Smooth muscle cell (in vitro differentiated cells): ENCODE measurements at regions not wholly inside any gene's neighbourhood (a gene's known extent, or its start where the extent isn't known, plus 50 kb on each side); places are given as distances from the start of the nearest gene placed in this dataset.

Experiments used
- DNase-seq: peaks from one replicate; lab custom pipeline; 2025; ENCODE audit not compliant: unreplicated experiment; lab: John Stamatoyannopoulos, UW
- H2AFZ ChIP-seq: fragments of 200-600 bp; sonication (generic); 2 replicates; pipeline ENCODE4 v1.6.0; 2016; ENCODE audit warnings: antibody characterized with exemption, low read depth, mild to moderate bottlenecking
- H3F3A ChIP-seq: fragments of 200-600 bp; sonication (generic); 2 replicates; pipeline ENCODE4 v1.6.0; 2017; ENCODE audit warnings: antibody characterized with exemption, low read depth
- H3K27ac ChIP-seq: fragments of 200-600 bp; sonication (generic); 2 replicates; pipeline ENCODE4 v1.5.1; 2016; ENCODE audit warnings: low read depth, mild to moderate bottlenecking
- H3K27me3 ChIP-seq: fragments of 200-600 bp; sonication (generic); 2 replicates; pipeline ENCODE4 v1.6.1; 2016; ENCODE audit warnings: low read depth, mild to moderate bottlenecking
- H3K36me3 ChIP-seq: fragments of 200-600 bp; sonication (generic); 2 replicates; pipeline ENCODE4 v1.5.1; 2016; ENCODE audit warnings: low read depth
- H3K4me1 ChIP-seq: fragments of 200-600 bp; sonication (generic); 2 replicates; pipeline ENCODE4 v1.5.1; 2016; ENCODE audit warnings: low read depth
- H3K4me2 ChIP-seq: fragments of 200-600 bp; sonication (generic); 2 replicates; pipeline ENCODE4 v1.6.0; 2016; ENCODE audit warnings: mild to moderate bottlenecking
- H3K4me3 ChIP-seq: fragments of 200-600 bp; sonication (generic); 2 replicates; pipeline ENCODE4 v1.5.1; 2016; ENCODE audit warnings: mild to moderate bottlenecking
- H3K79me2 ChIP-seq: fragments of 200-600 bp; sonication (generic); 2 replicates; pipeline ENCODE4 v1.6.0; 2016; ENCODE audit warnings: low read depth, mild to moderate bottlenecking
- H3K9ac ChIP-seq: fragments of 200-600 bp; sonication (generic); 2 replicates; pipeline ENCODE4 v1.6.0; 2016; ENCODE audit warnings: low read depth
- H3K9me3 ChIP-seq: fragments of 200-600 bp; sonication (generic); replicated peaks from 2 replicates; pipeline ENCODE4 v1.5.1; 2016; ENCODE audit warnings: low read depth
- H4K20me1 ChIP-seq: fragments of 200-600 bp; sonication (generic); 2 replicates; pipeline ENCODE4 v1.6.0; 2016; ENCODE audit warnings: low read depth
- WGBS: methylation state at CpG from one replicate; pipeline ENCODE4 v1.1.7; 2016; ENCODE audit warnings: low lambda C conversion rate; 5-methylcytosine and 5-hydroxymethylcytosine counted together
- TF ChIP-seq, protein P1 (sequence below): fragments of 200-600 bp; sonication (generic); IDR thresholded peaks from 2 replicates; pipeline ENCODE4 v1.5.1; 2017; ENCODE audit warnings: borderline replicate concordance, mild to moderate bottlenecking, antibody characterized with exemption; ENCODE audit not compliant: insufficient read depth, poor library complexity, severe bottlenecking

DNA sequence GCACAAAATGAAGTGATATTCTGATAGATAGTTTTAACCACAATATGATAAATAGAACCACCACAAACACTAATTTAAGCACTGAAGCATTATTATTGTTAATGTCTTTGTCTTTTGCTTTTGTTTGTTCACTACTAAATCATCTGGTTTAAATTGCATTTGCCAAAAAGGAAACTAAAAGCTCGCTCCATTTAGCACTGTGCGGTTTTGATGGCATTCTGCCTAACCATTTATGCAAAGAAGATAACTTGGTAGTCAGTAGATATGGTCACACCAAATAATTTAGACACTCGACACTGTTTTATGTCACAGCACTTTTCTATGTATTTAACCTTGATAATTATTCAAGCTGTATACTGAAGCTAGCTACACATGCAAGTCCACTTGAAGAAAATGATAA is 849.8 kb upstream of the CDH6 start:
- H4K20me1 ChIP-seq, result no peaks in the 10 kb centered on the region
- H3K4me2 ChIP-seq, result no peak overlapping the region
- no peak for DNase-seq
- H3K4me3 ChIP-seq, result no peak overlapping the region
- H3K9ac ChIP-seq, result no peak overlapping the region
- H3K4me1 ChIP-seq, result no peaks in the 10 kb centered on the region
- 87% methylated on average over 3 of the region's 3 CpGs for WGBS
- H3K9me3 ChIP-seq, result no peaks in the 10 kb centered on the region
- no peak overlapping the region for H2AFZ ChIP-seq
- no peaks in the 10 kb centered on the region for H3F3A ChIP-seq
- TF ChIP-seq, protein P1, sequence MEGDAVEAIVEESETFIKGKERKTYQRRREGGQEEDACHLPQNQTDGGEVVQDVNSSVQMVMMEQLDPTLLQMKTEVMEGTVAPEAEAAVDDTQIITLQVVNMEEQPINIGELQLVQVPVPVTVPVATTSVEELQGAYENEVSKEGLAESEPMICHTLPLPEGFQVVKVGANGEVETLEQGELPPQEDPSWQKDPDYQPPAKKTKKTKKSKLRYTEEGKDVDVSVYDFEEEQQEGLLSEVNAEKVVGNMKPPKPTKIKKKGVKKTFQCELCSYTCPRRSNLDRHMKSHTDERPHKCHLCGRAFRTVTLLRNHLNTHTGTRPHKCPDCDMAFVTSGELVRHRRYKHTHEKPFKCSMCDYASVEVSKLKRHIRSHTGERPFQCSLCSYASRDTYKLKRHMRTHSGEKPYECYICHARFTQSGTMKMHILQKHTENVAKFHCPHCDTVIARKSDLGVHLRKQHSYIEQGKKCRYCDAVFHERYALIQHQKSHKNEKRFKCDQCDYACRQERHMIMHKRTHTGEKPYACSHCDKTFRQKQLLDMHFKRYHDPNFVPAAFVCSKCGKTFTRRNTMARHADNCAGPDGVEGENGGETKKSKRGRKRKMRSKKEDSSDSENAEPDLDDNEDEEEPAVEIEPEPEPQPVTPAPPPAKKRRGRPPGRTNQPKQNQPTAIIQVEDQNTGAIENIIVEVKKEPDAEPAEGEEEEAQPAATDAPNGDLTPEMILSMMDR, result no peak
- no peaks in the 10 kb centered on the region for H3K27me3 ChIP-seq
- H3K36me3 ChIP-seq, result no peaks in the 10 kb centered on the region
- no peaks in the 10 kb centered on the region for H3K79me2 ChIP-seq
- H3K27ac ChIP-seq, result no peak overlapping the region

DNA sequence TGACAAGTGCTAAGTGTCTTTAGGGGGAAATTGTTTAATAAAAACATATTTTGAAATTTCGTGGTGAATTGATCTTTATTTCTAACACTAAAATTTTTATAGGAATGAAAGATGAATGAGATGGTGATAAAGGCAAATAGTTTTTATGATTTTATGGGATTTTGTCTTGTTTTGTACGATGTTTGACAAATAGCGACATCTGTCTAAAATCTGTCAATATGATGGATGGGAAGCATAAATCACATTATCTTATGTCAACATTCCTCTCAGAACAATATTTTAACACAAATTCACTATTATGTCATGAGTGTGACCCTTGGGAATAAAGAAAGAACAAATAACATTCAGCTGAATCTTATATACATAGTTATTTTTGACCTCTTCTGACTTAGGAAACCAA is 852.0 kb upstream of the CDH6 start:
- no peak overlapping the region for H3K27ac ChIP-seq
- no peak overlapping the region for H3K9ac ChIP-seq
- H3K36me3 ChIP-seq, result no peaks in the 10 kb centered on the region
- H3K4me2 ChIP-seq, result no peak overlapping the region
- H3F3A ChIP-seq, result no peaks in the 10 kb centered on the region
- no peak overlapping the region for H2AFZ ChIP-seq
- no peaks in the 10 kb centered on the region for H3K4me1 ChIP-seq
- no peaks in the 10 kb centered on the region for H4K20me1 ChIP-seq
- WGBS, result 84% methylated on average over 3 of the region's 3 CpGs
- no peak for DNase-seq
- no peaks in the 10 kb centered on the region for H3K9me3 ChIP-seq
- TF ChIP-seq, protein P1, result no peak
- H3K27me3 ChIP-seq, result no peaks in the 10 kb centered on the region
- H3K79me2 ChIP-seq, result no peaks in the 10 kb centered on the region
- H3K4me3 ChIP-seq, result no peak overlapping the region

DNA sequence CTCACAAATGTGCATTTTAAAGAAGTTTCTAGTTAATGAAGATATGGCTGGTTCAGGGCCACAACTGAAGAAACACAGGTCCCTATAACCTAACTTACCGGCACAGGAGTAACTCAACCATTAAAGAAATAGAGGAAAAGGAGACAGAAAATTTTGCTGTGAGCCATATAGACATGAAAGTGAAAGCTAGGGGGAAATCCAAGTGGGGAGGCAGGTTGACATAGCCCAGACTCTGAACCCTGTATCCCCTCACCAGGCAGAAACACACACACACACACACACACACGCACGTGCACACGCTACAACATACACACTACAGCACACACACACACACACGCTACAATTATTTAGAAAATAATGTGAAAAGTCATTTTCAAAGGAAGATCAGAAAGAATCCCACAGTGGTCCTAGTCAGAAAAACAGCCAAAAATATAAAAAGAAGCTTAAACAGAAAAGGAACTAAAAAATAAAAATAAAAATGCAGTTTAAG is 856.4 kb upstream of the CDH6 start:
- Histone ChIP-seq H3K9ac (no peak overlapping the region), H4K20me1 (no peaks in the 10 kb centered on the region), H3K36me3 (no peaks in the 10 kb centered on the region), H3K27ac (no peak overlapping the region), H3K4me3 (no peak overlapping the region), H3K79me2 (no peaks in the 10 kb centered on the region), H2AFZ (no peak overlapping the region), H3K4me2 (no peak overlapping the region), H3K4me1 (no peaks in the 10 kb centered on the region), H3K27me3 (no peaks in the 10 kb centered on the region), H3K9me3 (no peaks in the 10 kb centered on the region), H3F3A (no peaks in the 10 kb centered on the region)
- DNase-seq, result no peak
- TF ChIP-seq, protein P1, result no peak
- 94% methylated on average over 5 of the region's 5 CpGs for WGBS

DNA sequence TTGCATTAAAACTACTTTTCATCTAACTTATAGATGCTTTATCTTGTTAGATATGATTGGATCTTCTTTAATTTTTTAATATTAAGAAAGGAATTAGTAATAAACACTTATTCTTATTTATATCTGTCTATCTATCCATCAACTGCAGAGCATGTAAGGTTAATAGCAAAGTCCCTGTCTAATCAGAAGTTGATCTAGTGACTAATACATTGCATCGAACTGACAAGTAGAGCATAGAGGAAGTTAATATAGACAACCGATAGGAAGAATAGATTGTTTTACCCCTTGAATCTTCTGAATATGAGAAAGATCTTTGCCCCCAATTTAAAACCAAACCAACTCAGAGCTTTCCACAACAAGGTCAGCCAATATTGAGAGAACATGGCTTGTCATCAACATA is 862.0 kb upstream of the CDH6 start:
- H4K20me1 ChIP-seq, result no peaks in the 10 kb centered on the region
- H2AFZ ChIP-seq, result no peak overlapping the region
- no peaks in the 10 kb centered on the region for H3K36me3 ChIP-seq
- TF ChIP-seq, protein P1, result no peak
- H3K79me2 ChIP-seq, result no peaks in the 10 kb centered on the region
- DNase-seq, result no peak
- no peak overlapping the region for H3K9ac ChIP-seq
- H3K4me3 ChIP-seq, result no peak overlapping the region
- WGBS, result 96% methylated on average over 2 of the region's 2 CpGs
- no peaks in the 10 kb centered on the region for H3K27me3 ChIP-seq
- no peak overlapping the region for H3K4me2 ChIP-seq
- no peak overlapping the region for H3K27ac ChIP-seq
- no peaks in the 10 kb centered on the region for H3K4me1 ChIP-seq
- no peaks in the 10 kb centered on the region for H3K9me3 ChIP-seq
- no peaks in the 10 kb centered on the region for H3F3A ChIP-seq
